BLaER1 treated with 17β-estradiol and CSF1 and Interleukin-3, amounts not matched to agents 10 nM and 100 nM (cell line): ENCODE measurements at regions not wholly inside any gene's neighbourhood (a gene's known extent, or its start where the extent isn't known, plus 50 kb on each side); places are given as distances from the start of the nearest gene placed in this dataset.

ENCODE experiments used
- H3K27ac ChIP-seq, 11 experiments: shearing (Covaris generic); formaldehyde crosslinking; 2 replicates each; pipeline ENCODE4 v1.8.1; 2022
- H3K27me3 ChIP-seq, 11 experiments: shearing (Covaris generic); formaldehyde crosslinking; 2 replicates each; pipeline ENCODE4 v1.8.1; 2022
- H3K36me3 ChIP-seq, 11 experiments: shearing (Covaris generic); formaldehyde crosslinking; 2 replicates each; pipeline ENCODE4 v1.8.1; 2022
- H3K4me1 ChIP-seq, 10 experiments: shearing (Covaris generic); formaldehyde crosslinking; 2 replicates each; pipeline ENCODE4 v1.8.1; 2022
- H3K4me2 ChIP-seq, 11 experiments: shearing (Covaris generic); formaldehyde crosslinking; 2 replicates each; pipeline ENCODE4 v1.8.1; 2022
- H3K4me3 ChIP-seq, 10 experiments: shearing (Covaris generic); formaldehyde crosslinking; 2 replicates each; pipeline ENCODE4 v1.8.1; 2022
- H3K9ac ChIP-seq, 11 experiments: shearing (Covaris generic); formaldehyde crosslinking; 2 replicates each; pipeline ENCODE4 v1.8.1; 2022
- H3K9me3 ChIP-seq, 11 experiments: shearing (Covaris generic); formaldehyde crosslinking; replicated peaks in 1 of 11; 2 replicates each; pipeline ENCODE4 v1.8.1; 2022
- H4K20me1 ChIP-seq, 11 experiments: shearing (Covaris generic); formaldehyde crosslinking; 2 replicates each; pipeline ENCODE4 v1.8.1; 2022
- Cebpa-rat ChIP-seq, 11 experiments: shearing (Covaris generic); IDR thresholded peaks; 2 replicates each; pipeline ENCODE4 v1.8.1; 2022

- TF ChIP-seq Cebpa-rat (IDR thresholded peaks at IDR 0.05) = no peak
- Histone ChIP-seq H4K20me1 (peaks cover 0 to 19% (median 0%) of the 10 kb centered on the region in 11 experiments; a peak in 4 of 22 replicates), H3K9me3 (peaks cover 0 to 18% (median 5%) of the 10 kb centered on the region in 11 experiments; a peak in 10 of 22 replicates), H3K4me3 (no peak overlapping the region), H3K9ac (no peak overlapping the region), H3K4me1 (peaks cover 23 to 46% (median 36%) of the 10 kb centered on the region in 10 experiments), H3K36me3 (no peaks in the 10 kb centered on the region), H3K27me3 (no peaks in the 10 kb centered on the region), H3K4me2 (peak overlapping the region in 2 of 11 experiments; percentile 86 to 92; a peak in 2 of 22 replicates), H3K27ac (no peak overlapping the region)
Measured at GRCh38 chr11:71064183-71064582, 188.2 kb downstream of the SHANK2 start.

GRCh38 chr11:71063129-71063528 is 189.2 kb downstream of the SHANK2 start:
- Histone ChIP-seq H3K9me3 (peaks cover 0 to 7% (median 0%) of the 10 kb centered on the region in 11 experiments; a peak in 4 of 22 replicates), H3K27ac (no peak overlapping the region), H3K4me2 (no peak overlapping the region), H3K27me3 (no peaks in the 10 kb centered on the region), H3K4me1 (peaks cover 23 to 42% (median 35%) of the 10 kb centered on the region in 10 experiments), H4K20me1 (peaks cover 0 to 19% (median 0%) of the 10 kb centered on the region in 11 experiments; a peak in 4 of 22 replicates), H3K9ac (no peak overlapping the region), H3K36me3 (no peaks in the 10 kb centered on the region), H3K4me3 (no peak overlapping the region)
- TF ChIP-seq Cebpa-rat (IDR thresholded peaks at IDR 0.05) = no peak

GRCh38 chr11:71062199-71062598 is 190.2 kb downstream of the SHANK2 start:
- Histone ChIP-seq H3K4me2 (no peak overlapping the region), H3K36me3 (no peaks in the 10 kb centered on the region), H3K27me3 (no peaks in the 10 kb centered on the region), H3K4me1 (peaks cover 17 to 33% (median 26%) of the 10 kb centered on the region in 10 experiments), H4K20me1 (peaks cover 0 to 19% (median 0%) of the 10 kb centered on the region in 11 experiments; a peak in 4 of 22 replicates), H3K27ac (no peak overlapping the region), H3K4me3 (no peak overlapping the region), H3K9me3 (no peaks in the 10 kb centered on the region), H3K9ac (no peak overlapping the region)
- TF ChIP-seq Cebpa-rat (IDR thresholded peaks at IDR 0.05) = no peak

GRCh38 chr11:71060391-71060791 is 192.0 kb downstream of the SHANK2 start:
- H4K20me1 ChIP-seq = peaks cover 0 to 15% (median 0%) of the 10 kb centered on the region in 11 experiments; a peak in 4 of 22 replicates
- no peaks in the 10 kb centered on the region for H3K27me3 ChIP-seq
- no peaks in the 10 kb centered on the region for H3K9me3 ChIP-seq
- TF ChIP-seq Cebpa-rat (IDR thresholded peaks at IDR 0.05) = no peak
- no peaks in the 10 kb centered on the region for H3K36me3 ChIP-seq
- H3K9ac ChIP-seq = no peak overlapping the region
- H3K4me2 ChIP-seq = no peak overlapping the region
- H3K4me3 ChIP-seq = no peak overlapping the region
- peaks cover 1 to 15% (median 9%) of the 10 kb centered on the region in 10 experiments; a peak in 18 of 20 replicates for H3K4me1 ChIP-seq
- no peak overlapping the region for H3K27ac ChIP-seq

- H3K9ac ChIP-seq = no peak overlapping the region
- no peaks in the 10 kb centered on the region for H3K9me3 ChIP-seq
- H3K27me3 ChIP-seq = no peaks in the 10 kb centered on the region
- H3K4me3 ChIP-seq = no peak overlapping the region
- H4K20me1 ChIP-seq = peaks cover 0 to 8% (median 0%) of the 10 kb centered on the region in 11 experiments; a peak in 2 of 22 replicates
- peaks cover 0 to 8% (median 1%) of the 10 kb centered on the region in 10 experiments; a peak in 9 of 20 replicates for H3K4me1 ChIP-seq
- no peak for TF ChIP-seq Cebpa-rat (IDR thresholded peaks at IDR 0.05)
- no peak overlapping the region for H3K4me2 ChIP-seq
- no peak overlapping the region for H3K27ac ChIP-seq
- no peaks in the 10 kb centered on the region for H3K36me3 ChIP-seq
Measured at GRCh38 chr11:71059662-71060061, 192.7 kb downstream of the SHANK2 start.

- Histone ChIP-seq H3K4me3 (no peak overlapping the region), H3K9ac (no peak overlapping the region), H3K27me3 (no peaks in the 10 kb centered on the region), H3K36me3 (no peaks in the 10 kb centered on the region), H3K9me3 (no peaks in the 10 kb centered on the region), H3K4me1 (no peaks in the 10 kb centered on the region), H4K20me1 (no peaks in the 10 kb centered on the region), H3K4me2 (no peak overlapping the region), H3K27ac (no peak overlapping the region)
- no peak for TF ChIP-seq Cebpa-rat (IDR thresholded peaks at IDR 0.05)
Measured at GRCh38 chr11:71055925-71056324, 196.5 kb downstream of the SHANK2 start.
